Right lobe of liver (tissue), 4 donors: ENCODE measurements at regions not wholly inside any gene's neighbourhood (a gene's known extent, or its start where the extent isn't known, plus 50 kb on each side); places are given as distances from the start of the nearest gene placed in this dataset.

Source experiments
- CTCF ChIP-seq, 4 donors: fragments of 200-600 bp in 3 of 4; fragments of 450-650 bp in 1 of 4; IDR thresholded peaks; one replicate each; pipeline versions ENCODE4 v1.5.1 to v1.8.0; 2016 to 2022; ENCODE audit warnings: antibody characterized with exemption in 4 of 4, mild to moderate bottlenecking in 2 of 4
- POLR2A ChIP-seq: fragments of 450-650 bp; IDR thresholded peaks from one replicate; pipeline ENCODE4 v1.6.1; 2017; ENCODE audit warnings: antibody characterized with exemption, mild to moderate bottlenecking
- donor health status: DM: no; HTN: no; CAD: no.
- donor health status: DM: no; HTN: no; CAD: no.
- donor health status: DM: no; HTN: yes; CAD: no.

GRCh38 chr3:144593881-144594280, 622.3 kb downstream of the DIPK2A start:
- TF ChIP-seq CTCF (IDR thresholded peaks at IDR 0.05) (no peak), POLR2A (no peak)
